ENCODE measurements at regions not wholly inside any gene's neighbourhood (a gene's known extent, or its start where the extent isn't known, plus 50 kb on each side); places are given as distances from the start of the nearest gene placed in this dataset.

- H3K9me3 Mint-ChIP-seq = no peaks in the 10 kb centered on the region
- intact Hi-C loops (cut with micrococcal nuclease) = no loop called here
- H3K4me1 Mint-ChIP-seq = no peaks in the 10 kb centered on the region
- H3K36me3 ChIP-seq (ENCODE audit: control insufficient read depth, insufficient read depth, low read length) = no peaks in the 10 kb centered on the region
- H3K36me3 Mint-ChIP-seq = no peaks in the 10 kb centered on the region
- H3K27ac Mint-ChIP-seq = no peak overlapping the region
- no peaks in the 10 kb centered on the region for H3K9me3 ChIP-seq (ENCODE audit: control insufficient read depth, insufficient read depth, low read length)
- TF ChIP-seq CTCF (IDR thresholded peaks at IDR 0.05) = no peak
- no peak overlapping the region for H3K27ac ChIP-seq (ENCODE audit: low read length)
- ATAC-seq (no peak), DNase-seq (no peak)
- 97% methylated on average over 16 of the region's 16 CpGs for WGBS (ENCODE audit: insufficient coverage)
- H3K4me1 ChIP-seq (ENCODE audit: control insufficient read depth, insufficient read depth, low read length) = no peaks in the 10 kb centered on the region
- no peak overlapping the region for H3K4me3 ChIP-seq (ENCODE audit: low read length)
- peaks cover 0 to 5% of the 10 kb centered on the region in 2 donors for H3K27me3 Mint-ChIP-seq (ENCODE audit: low read depth in 2 of 2)
- no peaks in the 10 kb centered on the region for H3K27me3 ChIP-seq (ENCODE audit: control insufficient read depth, insufficient read depth, low read length)
- no peak overlapping the region for H3K4me3 Mint-ChIP-seq
Measured at GRCh38 chr5:42924686-42925085, 113.0 kb upstream of the SELENOP start.

- Histone ChIP-seq H3K36me3 (ENCODE audit: control insufficient read depth, insufficient read depth, low read length) (no peaks in the 10 kb centered on the region), H3K27ac (ENCODE audit: low read length) (no peak overlapping the region), H3K9me3 (ENCODE audit: control insufficient read depth, insufficient read depth, low read length) (no peaks in the 10 kb centered on the region), H3K4me1 (ENCODE audit: control insufficient read depth, insufficient read depth, low read length) (no peaks in the 10 kb centered on the region), H3K27me3 (ENCODE audit: control insufficient read depth, insufficient read depth, low read length) (no peaks in the 10 kb centered on the region), H3K4me3 (ENCODE audit: low read length) (no peak overlapping the region)
- H3K4me3 Mint-ChIP-seq = no peak overlapping the region
- H3K4me1 Mint-ChIP-seq = no peaks in the 10 kb centered on the region
- no peak for TF ChIP-seq CTCF (IDR thresholded peaks at IDR 0.05)
- H3K36me3 Mint-ChIP-seq = no peaks in the 10 kb centered on the region
- WGBS (ENCODE audit: insufficient coverage) = 88% methylated on average over 37 of the region's 37 CpGs
- no peaks in the 10 kb centered on the region for H3K9me3 Mint-ChIP-seq
- no peak for ATAC-seq
- DNase-seq = no peak
- H3K27me3 Mint-ChIP-seq (ENCODE audit: low read depth in 2 of 2) = peaks cover 0 to 5% of the 10 kb centered on the region in 2 donors
- H3K27ac Mint-ChIP-seq = no peak overlapping the region
- intact Hi-C loops (cut with micrococcal nuclease) = no loop called here
Measured at GRCh38 chr5:42924226-42924625, 112.5 kb upstream of the SELENOP start.

- Mint-ChIP-seq H3K27ac (no peak overlapping the region), H3K9me3 (no peaks in the 10 kb centered on the region), H3K4me1 (no peaks in the 10 kb centered on the region), H3K4me3 (no peak overlapping the region), H3K27me3 (ENCODE audit: low read depth in 2 of 2) (peaks cover 0 to 5% of the 10 kb centered on the region in 2 donors), H3K36me3 (no peaks in the 10 kb centered on the region)
- no peak for DNase-seq
- 92% methylated on average over 14 of the region's 14 CpGs for WGBS (ENCODE audit: insufficient coverage)
- H3K4me3 ChIP-seq (ENCODE audit: low read length) = no peak overlapping the region
- TF ChIP-seq CTCF (IDR thresholded peaks at IDR 0.05) = no peak
- H3K9me3 ChIP-seq (ENCODE audit: control insufficient read depth, insufficient read depth, low read length) = no peaks in the 10 kb centered on the region
- H3K27ac ChIP-seq (ENCODE audit: low read length) = no peak overlapping the region
- ATAC-seq = no peak
- H3K36me3 ChIP-seq (ENCODE audit: control insufficient read depth, insufficient read depth, low read length) = no peaks in the 10 kb centered on the region
- no peaks in the 10 kb centered on the region for H3K27me3 ChIP-seq (ENCODE audit: control insufficient read depth, insufficient read depth, low read length)
- intact Hi-C loops (cut with micrococcal nuclease) = no loop called here
- no peaks in the 10 kb centered on the region for H3K4me1 ChIP-seq (ENCODE audit: control insufficient read depth, insufficient read depth, low read length)
Measured at GRCh38 chr5:42923710-42924109, 112.0 kb upstream of the SELENOP start.

GRCh38 chr5:42919600-42919999 lies 107.9 kb upstream of the SELENOP start:
- WGBS (ENCODE audit: insufficient coverage) = 84% methylated on average over 3 of the region's 3 CpGs
- Histone ChIP-seq H3K27me3 (ENCODE audit: control insufficient read depth, insufficient read depth, low read length) (no peaks in the 10 kb centered on the region), H3K4me3 (ENCODE audit: low read length) (no peak overlapping the region), H3K36me3 (ENCODE audit: control insufficient read depth, insufficient read depth, low read length) (no peaks in the 10 kb centered on the region), H3K4me1 (ENCODE audit: control insufficient read depth, insufficient read depth, low read length) (no peaks in the 10 kb centered on the region), H3K27ac (ENCODE audit: low read length) (no peak overlapping the region), H3K9me3 (ENCODE audit: control insufficient read depth, insufficient read depth, low read length) (no peaks in the 10 kb centered on the region)
- Mint-ChIP-seq H3K4me3 (no peak overlapping the region), H3K4me1 (no peaks in the 10 kb centered on the region), H3K27ac (no peak overlapping the region), H3K9me3 (no peaks in the 10 kb centered on the region), H3K27me3 (ENCODE audit: low read depth in 2 of 2) (peaks cover 0 to 5% of the 10 kb centered on the region in 2 donors), H3K36me3 (no peaks in the 10 kb centered on the region)
- no peak for DNase-seq
- TF ChIP-seq CTCF (IDR thresholded peaks at IDR 0.05) = no peak
- intact Hi-C loops (cut with micrococcal nuclease) = no loop called here
- no peak for ATAC-seq
